IMR-90 (cell line): ENCODE measurements at regions not wholly inside any gene's neighbourhood (a gene's known extent, or its start where the extent isn't known, plus 50 kb on each side); places are given as distances from the start of the nearest gene placed in this dataset.

Experiments used
- ATAC-seq: fragments of 200-7000 bp; cut with Tn5 transposase; 2 replicates; pipeline ENCODE4 v1.9.1; 2020; ENCODE audit warnings: low read depth, mild to moderate bottlenecking, moderate library complexity
- BruUV-seq: library from RNA; stranded (reverse); fragments of 400-500 nt; replicated peaks from 2 replicates; lab custom pipeline; 2021; lab: Mats Ljungman, UMichigan
- CTCF ChIA-PET: fragments of 300-600 bp; formaldehyde crosslinking; extraction: SDS; loops from one replicate; lab custom pipeline; 2021; ENCODE audit warnings: antibody characterized with exemption; lab: Yijun Ruan, JAX
- POLR2A ChIA-PET: fragments of 300-600 bp; sonication (Branson Sonifier 250); formaldehyde crosslinking; loops from one replicate; lab custom pipeline; 2022; ENCODE audit warnings: antibody characterized with exemption; ENCODE audit not compliant: unreplicated experiment; lab: Charles Lee
- DNase-seq: peaks from one replicate; pipeline ENCODE4 v3.0.0; 2013
- H2AFZ ChIP-seq: replicated peaks from 2 replicates; pipeline ENCODE3; 2013; ENCODE audit warnings: low read length, mild to moderate bottlenecking; ENCODE audit not compliant: poor library complexity
- H2AK5ac ChIP-seq: 2 replicates; pipeline ENCODE4 v1.6.1; 2013; ENCODE audit warnings: low read depth, low read length, inconsistent platforms
- H2AK9ac ChIP-seq: replicated peaks from 2 replicates; pipeline ENCODE3; 2013; ENCODE audit warnings: mild to moderate bottlenecking, low read depth, low read length, moderate library complexity; ENCODE audit not compliant: poor library complexity
- H2BK120ac ChIP-seq: 2 replicates; pipeline ENCODE4 v1.6.1; 2013; ENCODE audit warnings: low read depth, low read length, inconsistent platforms
- H2BK15ac ChIP-seq: 3 replicates; pipeline ENCODE4 v1.6.1; 2013; ENCODE audit warnings: low read depth, low read length, inconsistent platforms
- H2BK20ac ChIP-seq: 2 replicates; pipeline ENCODE4 v1.6.1; 2013; ENCODE audit warnings: low read depth, mild to moderate bottlenecking, inconsistent platforms, low read length, moderate library complexity
- H2BK5ac ChIP-seq: 2 replicates; pipeline ENCODE4 v1.6.1; 2013; ENCODE audit warnings: mild to moderate bottlenecking, low read depth, low read length, inconsistent platforms; ENCODE audit not compliant: poor library complexity, severe bottlenecking
- H3K14ac ChIP-seq: replicated peaks from 2 replicates; pipeline ENCODE4 v1.6.1; 2013; ENCODE audit warnings: low read depth, low read length, inconsistent platforms
- H3K18ac ChIP-seq: 2 replicates; pipeline ENCODE4 v1.6.1; 2013; ENCODE audit warnings: low read depth, low read length, control low read depth
- H3K23ac ChIP-seq: 2 replicates; pipeline ENCODE4 v1.6.1; 2013; ENCODE audit warnings: low read depth, low read length, inconsistent platforms
- H3K27ac ChIP-seq: 2 replicates; pipeline ENCODE4 v1.5.1; 2013; ENCODE audit warnings: mild to moderate bottlenecking, control low read depth, low read length; ENCODE audit not compliant: insufficient read depth
- H3K27me3 ChIP-seq: 2 replicates; pipeline ENCODE4 v1.6.1; 2013; ENCODE audit warnings: low read length; ENCODE audit not compliant: control insufficient read depth, insufficient read depth
- H3K36me3 ChIP-seq: 2 replicates; pipeline ENCODE4 v1.6.1; 2013; ENCODE audit warnings: low read length, mixed read lengths; ENCODE audit not compliant: control insufficient read depth, insufficient read depth
- H3K4ac ChIP-seq: 2 replicates; pipeline ENCODE4 v1.6.1; 2013; ENCODE audit warnings: low read depth, low read length, inconsistent platforms
- H3K4me1 ChIP-seq: 2 replicates; pipeline ENCODE4 v1.6.1; 2013; ENCODE audit warnings: low read length, mixed read lengths; ENCODE audit not compliant: control insufficient read depth, insufficient read depth
- H3K4me2 ChIP-seq: 2 replicates; pipeline ENCODE4 v1.6.1; 2013; ENCODE audit warnings: low read depth, mild to moderate bottlenecking, control low read depth, low read length, moderate library complexity
- H3K4me3 ChIP-seq: 2 replicates; pipeline ENCODE4 v1.5.1; 2013; ENCODE audit warnings: low read depth, mild to moderate bottlenecking, control low read depth, low read length, moderate library complexity; ENCODE audit not compliant: insufficient read depth
- H3K56ac ChIP-seq: 2 replicates; pipeline ENCODE4 v1.6.1; 2013; ENCODE audit warnings: low read length, inconsistent platforms; ENCODE audit not compliant: insufficient read depth; ENCODE audit errors: extremely low read depth
- H3K79me1 ChIP-seq, 2 experiments: 2 replicates each; pipeline ENCODE4 v1.6.1; 2013; ENCODE audit warnings: low read length in 2 of 2, inconsistent platforms in 1 of 2, low read depth in 1 of 2
- H3K9ac ChIP-seq: 2 replicates; pipeline ENCODE4 v1.6.1; 2013; ENCODE audit warnings: low read depth, low read length, control low read depth
- H3K9me1 ChIP-seq: 2 replicates; pipeline ENCODE4 v1.6.1; 2013; ENCODE audit warnings: low read length, inconsistent platforms; ENCODE audit not compliant: insufficient read depth
- H3K9me3 ChIP-seq: 2 replicates; pipeline ENCODE4 v1.6.1; 2013; ENCODE audit warnings: low read length; ENCODE audit not compliant: control insufficient read depth, insufficient read depth
- H4K20me1 ChIP-seq: 2 replicates; pipeline ENCODE4 v1.6.1; 2013; ENCODE audit warnings: low read length, inconsistent platforms; ENCODE audit not compliant: insufficient read depth
- H4K5ac ChIP-seq: 2 replicates; pipeline ENCODE4 v1.6.1; 2013; ENCODE audit warnings: mild to moderate bottlenecking, low read depth, low read length, control low read depth
- H4K8ac ChIP-seq, 2 experiments: 2 replicates each; pipeline ENCODE4 v1.6.1; 2013; ENCODE audit warnings: low read depth in 2 of 2, low read length in 2 of 2, control low read depth in 1 of 2, inconsistent platforms in 1 of 2
- H4K91ac ChIP-seq: 2 replicates; pipeline ENCODE4 v1.6.1; 2013; ENCODE audit warnings: low read depth, low read length, inconsistent platforms; ENCODE audit not compliant: insufficient read depth
- CHD1 ChIP-seq: IDR thresholded peaks from 2 replicates; pipeline ENCODE4 v1.6.1; 2012; ENCODE audit warnings: low read depth, low read length, improper control_type of control experiment
- MAFK ChIP-seq: IDR thresholded peaks from 2 replicates; pipeline ENCODE4 v1.6.1; 2012; ENCODE audit warnings: low read depth, low read length, improper control_type of control experiment
- MAZ ChIP-seq: IDR thresholded peaks from 2 replicates; pipeline ENCODE4 v1.6.1; 2012; ENCODE audit warnings: low read depth, mild to moderate bottlenecking, low read length, improper control_type of control experiment, moderate library complexity, borderline replicate concordance
- RCOR1 ChIP-seq: IDR thresholded peaks from 2 replicates; pipeline ENCODE4 v1.6.1; 2012; ENCODE audit warnings: mild to moderate bottlenecking, low read length, improper control_type of control experiment; ENCODE audit not compliant: insufficient replicate concordance
- RFX5 ChIP-seq: IDR thresholded peaks from 2 replicates; pipeline ENCODE4 v1.8.0; 2012; ENCODE audit warnings: low read depth, mild to moderate bottlenecking, low read length, moderate library complexity
- SMC3 ChIP-seq: fragments of 150-350 bp; IDR thresholded peaks from 2 replicates; pipeline ENCODE4 v1.6.1; 2016; ENCODE audit warnings: low read depth, mild to moderate bottlenecking, antibody characterized with exemption, low read length, moderate library complexity
- WGBS, 2 experiments: methylation state at CpG; one replicate each; pipeline versions ENCODE4 v1.1.5 to v1.1.7; 2013; ENCODE audit warnings: missing lambda C conversion rate in 2 of 2; ENCODE audit not compliant: insufficient read length in 1 of 2; ENCODE audit errors: extremely low coverage in 2 of 2; 5-methylcytosine and 5-hydroxymethylcytosine counted together
- dilution Hi-C: fragments of 300-500 bp; cut with HindIII; formaldehyde crosslinking; loops from one replicate; pipeline ENCODE4 v1.14.3; 2018; ENCODE audit warnings: low sequenced_read_pairs; ENCODE audit not compliant: unreplicated experiment
- in situ Hi-C: fragments of 300-500 bp; cut with MboI; formaldehyde crosslinking; loops from 3 replicates; pipeline ENCODE4 v1.14.3; 2019; ENCODE audit warnings: low sequenced_read_pairs, inconsistent platforms, mixed read lengths
- intact Hi-C: fragments of 100-400 bp; cut with micrococcal nuclease; formaldehyde crosslinking; loops from 2 replicates; pipeline ENCODE4 v1.10.0; 2022

DNA sequence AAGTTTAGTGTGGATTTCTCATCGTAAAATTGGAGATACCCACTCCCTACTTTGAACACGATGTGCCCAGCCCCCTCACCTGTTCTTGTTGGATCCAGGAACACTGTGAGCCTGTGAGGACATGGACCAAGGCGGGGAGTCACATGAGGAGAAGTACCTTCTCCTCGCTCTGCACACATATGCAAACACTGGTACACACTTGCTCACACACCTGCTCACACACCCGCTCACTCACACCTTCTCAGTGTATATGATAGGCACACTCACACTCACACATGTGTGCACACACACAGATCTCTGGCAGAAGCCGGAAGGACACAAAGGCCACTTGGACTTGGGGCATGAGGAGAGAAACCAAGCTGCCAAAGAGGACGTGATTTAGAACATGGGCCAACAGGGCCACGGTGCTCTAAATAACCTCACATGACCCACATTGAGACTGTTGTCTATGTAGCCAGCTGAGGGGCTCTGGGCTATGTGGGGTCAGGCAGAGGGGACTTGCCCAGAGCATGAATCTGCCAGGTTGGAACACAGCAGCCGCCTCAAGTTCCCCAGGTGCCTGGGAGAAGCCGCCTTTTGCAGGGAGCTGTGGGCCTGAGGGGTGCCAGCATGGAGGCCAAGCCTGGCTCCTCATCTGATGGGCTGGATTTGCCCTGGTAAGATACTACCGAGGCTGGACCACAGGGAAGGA is 283.0 kb upstream of the IRX4 start:
- Histone ChIP-seq H3K27ac (no peak overlapping the region), H3K23ac (no peak overlapping the region), H3K9me1 (no peaks in the 10 kb centered on the region), H2BK20ac (no peak overlapping the region), H2AFZ (no peak overlapping the region), H3K18ac (no peak overlapping the region), H3K56ac (no peak overlapping the region), H4K91ac (no peak overlapping the region), H3K14ac (no peak overlapping the region), H3K4me1 (no peaks in the 10 kb centered on the region), H2BK120ac (no peak overlapping the region), H3K4me2 (no peak overlapping the region), H4K5ac (no peak overlapping the region), H2AK5ac (no peak overlapping the region), H2BK15ac (no peak overlapping the region), H3K4me3 (no peak overlapping the region), H4K8ac (no peak overlapping the region), H4K20me1 (no peaks in the 10 kb centered on the region), H3K79me1 (no peaks in the 10 kb centered on the region), H2AK9ac (no peak overlapping the region), H2BK5ac (no peak overlapping the region), H3K36me3 (no peaks in the 10 kb centered on the region), H3K4ac (no peak overlapping the region), H3K27me3 (no peaks in the 10 kb centered on the region), H3K9me3 (peaks cover 38% of the 10 kb centered on the region), H3K9ac (no peak overlapping the region)
- TF ChIP-seq RCOR1 (no peak), SMC3 (no peak), RFX5 (no peak), MAZ (no peak), CHD1 (no peak), MAFK (no peak)
- ChIA-PET POLR2A (no interaction called here), CTCF (no interaction called here)
- in situ Hi-C loops (no loop called here), intact Hi-C loops (no loop called here), dilution Hi-C loops (no loop called here)
- WGBS, 2 experiments, result 40% methylated on average over 1 of the region's 11 CpGs; no CpG with 5 or more reads in 1 of the 2 experiments
- no TSS peak for BruUV-seq
- no peak for DNase-seq
- no peak for ATAC-seq
